ENCODE measurements at regions not wholly inside any gene's neighbourhood (a gene's known extent, or its start where the extent isn't known, plus 50 kb on each side); places are given as distances from the start of the nearest gene placed in this dataset.

DNA sequence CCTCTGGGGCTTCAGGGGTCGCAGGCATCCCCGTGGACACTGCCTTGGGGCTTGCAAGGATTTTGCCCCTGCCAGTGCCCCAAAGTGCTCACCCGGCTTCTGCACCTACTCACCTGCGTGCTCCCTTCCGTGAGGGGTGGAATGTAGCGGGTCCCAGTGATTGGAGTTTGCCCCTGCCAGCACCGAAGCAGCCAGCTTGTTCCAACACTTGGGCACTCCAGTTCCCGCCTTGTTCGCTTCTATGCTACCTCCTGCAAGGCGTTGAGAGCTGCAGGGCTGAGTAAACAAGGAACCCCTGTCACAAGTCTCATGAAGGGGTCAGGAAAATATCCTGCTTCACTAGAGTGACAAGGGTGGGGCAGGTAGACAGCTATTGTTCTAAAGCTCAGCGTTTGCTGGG, 631.5 kb downstream of the EPHA4 start:
- Histone ChIP-seq H3K27ac (no peak overlapping the region), H3K4me1 (ENCODE audit: insufficient read depth) (no peaks in the 10 kb centered on the region), H3K36me3 (replicated peaks; ENCODE audit: insufficient read depth, low read depth) (no peaks in the 10 kb centered on the region), H3K4me2 (no peak overlapping the region), H3K4me3 (no peak overlapping the region), H2AFZ (no peak overlapping the region), H3K27me3 (no peaks in the 10 kb centered on the region), H3K9me3 (ENCODE audit: low read depth) (no peaks in the 10 kb centered on the region), H3K79me2 (no peaks in the 10 kb centered on the region), H3K9me2 (replicated peaks; ENCODE audit: insufficient read depth) (no peaks in the 10 kb centered on the region), H4K20me1 (ENCODE audit: insufficient read depth, poor library complexity, severe bottlenecking) (no peaks in the 10 kb centered on the region)
- 92% methylated on average over 11 of the region's 11 CpGs for WGBS (ENCODE audit: low lambda C conversion rate, missing lambda C conversion rate)
- no peak for TF ChIP-seq EZH2 (IDR thresholded peaks at IDR 0.05; ENCODE audit: borderline replicate concordance)
- TF ChIP-seq, protein P1, sequence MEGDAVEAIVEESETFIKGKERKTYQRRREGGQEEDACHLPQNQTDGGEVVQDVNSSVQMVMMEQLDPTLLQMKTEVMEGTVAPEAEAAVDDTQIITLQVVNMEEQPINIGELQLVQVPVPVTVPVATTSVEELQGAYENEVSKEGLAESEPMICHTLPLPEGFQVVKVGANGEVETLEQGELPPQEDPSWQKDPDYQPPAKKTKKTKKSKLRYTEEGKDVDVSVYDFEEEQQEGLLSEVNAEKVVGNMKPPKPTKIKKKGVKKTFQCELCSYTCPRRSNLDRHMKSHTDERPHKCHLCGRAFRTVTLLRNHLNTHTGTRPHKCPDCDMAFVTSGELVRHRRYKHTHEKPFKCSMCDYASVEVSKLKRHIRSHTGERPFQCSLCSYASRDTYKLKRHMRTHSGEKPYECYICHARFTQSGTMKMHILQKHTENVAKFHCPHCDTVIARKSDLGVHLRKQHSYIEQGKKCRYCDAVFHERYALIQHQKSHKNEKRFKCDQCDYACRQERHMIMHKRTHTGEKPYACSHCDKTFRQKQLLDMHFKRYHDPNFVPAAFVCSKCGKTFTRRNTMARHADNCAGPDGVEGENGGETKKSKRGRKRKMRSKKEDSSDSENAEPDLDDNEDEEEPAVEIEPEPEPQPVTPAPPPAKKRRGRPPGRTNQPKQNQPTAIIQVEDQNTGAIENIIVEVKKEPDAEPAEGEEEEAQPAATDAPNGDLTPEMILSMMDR (IDR thresholded peaks at IDR 0.05; ENCODE audit: poor library complexity), result no peak
- TF ChIP-seq EZH2phosphoT487 (IDR thresholded peaks at IDR 0.05; ENCODE audit: low read depth, severe bottlenecking, unreplicated experiment), result no peak
- no peak for DNase-seq (ENCODE audit: low spot score)

DNA sequence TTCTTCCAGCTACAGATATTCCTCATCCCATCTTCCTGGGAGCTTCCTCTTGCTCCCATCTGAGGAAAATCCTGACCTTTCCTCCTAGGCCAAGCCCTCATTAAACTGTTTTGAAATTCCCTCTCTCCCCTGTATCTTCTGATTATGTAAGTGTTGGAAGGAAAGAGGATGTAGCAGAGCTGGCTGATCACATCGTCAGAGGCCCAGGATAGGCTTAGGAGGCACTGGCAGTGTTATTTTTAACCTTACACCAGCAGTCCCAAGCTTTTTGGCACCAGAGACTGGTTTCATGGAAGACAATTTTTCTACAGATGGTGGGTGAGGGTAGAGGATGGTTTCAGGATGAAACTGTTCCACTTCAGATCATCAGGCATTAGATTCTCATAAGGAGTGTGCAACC, 630.4 kb downstream of the EPHA4 start:
- Histone ChIP-seq H3K27me3 (no peaks in the 10 kb centered on the region), H3K9me3 (ENCODE audit: low read depth) (no peaks in the 10 kb centered on the region), H3K79me2 (no peaks in the 10 kb centered on the region), H2AFZ (no peak overlapping the region), H3K9me2 (replicated peaks; ENCODE audit: insufficient read depth) (no peaks in the 10 kb centered on the region), H3K36me3 (replicated peaks; ENCODE audit: insufficient read depth, low read depth) (no peaks in the 10 kb centered on the region), H3K27ac (no peak overlapping the region), H3K4me2 (no peak overlapping the region), H3K4me3 (no peak overlapping the region), H3K4me1 (ENCODE audit: insufficient read depth) (no peaks in the 10 kb centered on the region), H4K20me1 (ENCODE audit: insufficient read depth, poor library complexity, severe bottlenecking) (no peaks in the 10 kb centered on the region)
- TF ChIP-seq, protein P1 (IDR thresholded peaks at IDR 0.05; ENCODE audit: poor library complexity), result no peak
- TF ChIP-seq EZH2 (IDR thresholded peaks at IDR 0.05; ENCODE audit: borderline replicate concordance) (no peak), EZH2phosphoT487 (IDR thresholded peaks at IDR 0.05; ENCODE audit: low read depth, severe bottlenecking, unreplicated experiment) (no peak)
- 88% methylated on average over 1 of the region's 1 CpG for WGBS (ENCODE audit: low lambda C conversion rate, missing lambda C conversion rate)
- DNase-seq (ENCODE audit: low spot score), result no peak

DNA sequence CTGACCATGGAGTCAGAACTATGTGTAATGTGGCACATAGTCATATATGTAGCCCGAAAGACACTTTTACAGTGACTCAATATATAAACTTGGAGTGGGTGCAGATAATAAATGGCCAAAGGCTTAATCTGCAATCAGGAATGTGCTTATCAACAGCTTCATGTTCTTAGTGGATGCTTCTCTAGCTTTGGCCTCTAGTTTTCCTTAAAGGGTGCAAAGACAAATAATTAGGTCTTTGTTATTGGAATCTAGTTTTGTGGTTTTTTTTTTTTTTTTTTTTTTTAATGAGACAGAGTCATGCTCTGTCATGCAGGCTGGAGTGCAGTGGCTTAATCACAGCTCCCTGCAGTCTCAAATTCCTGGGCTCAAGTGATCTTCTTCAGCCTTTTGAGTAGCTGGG, 625.6 kb downstream of the EPHA4 start:
- no peak overlapping the region for H2AFZ ChIP-seq
- no peaks in the 10 kb centered on the region for H3K9me3 ChIP-seq (ENCODE audit: low read depth)
- no peaks in the 10 kb centered on the region for H4K20me1 ChIP-seq (ENCODE audit: insufficient read depth, poor library complexity, severe bottlenecking)
- WGBS (ENCODE audit: low lambda C conversion rate, missing lambda C conversion rate), result 80% methylated on average over 1 of the region's 1 CpG
- H3K27ac ChIP-seq, result no peak overlapping the region
- H3K4me3 ChIP-seq, result no peak overlapping the region
- no peaks in the 10 kb centered on the region for H3K27me3 ChIP-seq
- H3K4me1 ChIP-seq (ENCODE audit: insufficient read depth), result no peaks in the 10 kb centered on the region
- H3K79me2 ChIP-seq, result no peaks in the 10 kb centered on the region
- no peak for DNase-seq (ENCODE audit: low spot score)
- H3K4me2 ChIP-seq, result no peak overlapping the region
- no peaks in the 10 kb centered on the region for H3K9me2 ChIP-seq (replicated peaks; ENCODE audit: insufficient read depth)
- TF ChIP-seq, protein P1 (IDR thresholded peaks at IDR 0.05; ENCODE audit: poor library complexity), result no peak
- TF ChIP-seq EZH2 (IDR thresholded peaks at IDR 0.05; ENCODE audit: borderline replicate concordance) (no peak), EZH2phosphoT487 (IDR thresholded peaks at IDR 0.05; ENCODE audit: low read depth, severe bottlenecking, unreplicated experiment) (no peak)
- H3K36me3 ChIP-seq (replicated peaks; ENCODE audit: insufficient read depth, low read depth), result no peaks in the 10 kb centered on the region

DNA sequence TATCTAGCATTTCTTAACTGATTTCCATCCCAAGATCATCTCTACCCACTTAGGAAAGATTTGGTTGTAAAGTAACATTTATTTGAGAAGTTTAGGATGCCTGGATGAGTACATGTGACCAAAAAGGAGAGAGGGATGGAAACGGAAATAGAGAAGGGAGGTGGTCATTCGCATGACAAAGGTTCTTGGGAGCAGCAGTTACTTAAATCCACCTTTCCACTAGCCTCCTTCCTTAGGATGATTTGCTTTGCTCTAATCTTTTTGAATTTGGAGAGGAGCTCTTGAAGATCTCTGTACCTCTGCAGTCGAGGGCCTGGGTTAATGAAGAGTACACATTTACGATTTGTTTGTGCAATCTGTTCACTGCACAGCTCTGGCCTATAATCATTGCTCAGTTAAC, 623.5 kb downstream of the EPHA4 start:
- TF ChIP-seq EZH2 (IDR thresholded peaks at IDR 0.05; ENCODE audit: borderline replicate concordance), result no peak
- no peak for TF ChIP-seq EZH2phosphoT487 (IDR thresholded peaks at IDR 0.05; ENCODE audit: low read depth, severe bottlenecking, unreplicated experiment)
- TF ChIP-seq, protein P1 (IDR thresholded peaks at IDR 0.05; ENCODE audit: poor library complexity), result no peak
- H3K79me2 ChIP-seq, result no peaks in the 10 kb centered on the region
- no peaks in the 10 kb centered on the region for H3K9me2 ChIP-seq (replicated peaks; ENCODE audit: insufficient read depth)
- no peak overlapping the region for H2AFZ ChIP-seq
- no peak overlapping the region for H3K4me3 ChIP-seq
- H3K27me3 ChIP-seq, result no peaks in the 10 kb centered on the region
- H3K4me2 ChIP-seq, result no peak overlapping the region
- no peaks in the 10 kb centered on the region for H3K36me3 ChIP-seq (replicated peaks; ENCODE audit: insufficient read depth, low read depth)
- H4K20me1 ChIP-seq (ENCODE audit: insufficient read depth, poor library complexity, severe bottlenecking), result no peaks in the 10 kb centered on the region
- WGBS (ENCODE audit: low lambda C conversion rate, missing lambda C conversion rate), result 71% methylated on average over 4 of the region's 4 CpGs
- H3K27ac ChIP-seq, result no peak overlapping the region
- no peak for DNase-seq (ENCODE audit: low spot score)
- H3K4me1 ChIP-seq (ENCODE audit: insufficient read depth), result no peaks in the 10 kb centered on the region
- no peaks in the 10 kb centered on the region for H3K9me3 ChIP-seq (ENCODE audit: low read depth)

All from hepatocyte (in vitro differentiated cells).